NT2/D1 (cell line): ENCODE measurements at regions not wholly inside any gene's neighbourhood (a gene's known extent, or its start where the extent isn't known, plus 50 kb on each side); places are given as distances from the start of the nearest gene placed in this dataset.

ENCODE experiments used
- SUZ12 ChIP-seq: IDR thresholded peaks from 2 replicates; pipeline ENCODE4 v1.6.1; 2011; ENCODE audit not compliant: insufficient read length, insufficient read depth; ENCODE audit errors: extremely low read depth
- YY1 ChIP-seq: IDR thresholded peaks from 2 replicates; pipeline ENCODE4 v1.6.1; 2011; ENCODE audit not compliant: insufficient read length, insufficient read depth

DNA sequence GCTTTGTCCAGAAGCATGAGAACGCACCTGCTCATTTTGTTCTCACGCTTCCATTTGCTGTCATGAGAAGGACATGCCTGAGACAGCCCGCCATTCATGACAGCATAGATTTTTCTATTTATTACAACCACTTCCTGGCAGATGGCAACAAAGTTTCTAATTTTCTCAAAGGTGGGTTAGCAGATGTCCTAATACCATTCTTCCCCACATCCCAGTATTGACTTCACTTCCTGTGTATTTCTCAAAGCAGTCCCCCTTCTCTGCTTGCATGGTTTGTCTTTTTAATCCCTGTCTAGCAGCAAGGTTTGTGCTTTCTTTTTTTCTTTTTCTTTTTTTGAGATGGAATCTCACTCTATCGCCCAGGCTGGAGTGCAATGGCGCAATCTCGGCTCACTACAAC lies 94.3 kb downstream of the ISX start:
- TF ChIP-seq YY1 (no peak), SUZ12 (no peak)
